GM12878 (cell line): ENCODE measurements at regions not wholly inside any gene's neighbourhood (a gene's known extent, or its start where the extent isn't known, plus 50 kb on each side); places are given as distances from the start of the nearest gene placed in this dataset.

Experiments used
- ATAC-seq: fragments of 200-7000 bp; cut with Tn5 transposase; 3 replicates; pipeline ENCODE4 v1.9.1; 2020; ENCODE audit warnings: mild to moderate bottlenecking, moderate library complexity
- BruUV-seq: library from RNA; stranded (reverse); fragments of 400-500 nt; replicated peaks from 2 replicates; lab custom pipeline; 2021; lab: Mats Ljungman, UMichigan
- CTCF ChIA-PET: fragments of 300-600 bp; sonication (Branson Sonifier 250); formaldehyde crosslinking; extraction: SDS; loops from one replicate; lab custom pipeline; 2021; ENCODE audit warnings: inconsistent platforms; lab: Yijun Ruan, JAX
- POLR2A ChIA-PET: fragments of 350-600 bp; formaldehyde crosslinking; extraction: SDS; loops from one replicate; lab custom pipeline; 2021; ENCODE audit warnings: inconsistent platforms; lab: Charles Lee
- RAD21 ChIA-PET: fragments of 300-600 bp; sonication (Branson Sonifier 250); formaldehyde crosslinking; loops from one replicate; lab custom pipeline; 2023; ENCODE audit warnings: antibody characterized with exemption; ENCODE audit not compliant: unreplicated experiment; lab: Charles Lee
- SMC1A ChIA-PET: fragments of 300-600 bp; sonication (Branson Sonifier 250); formaldehyde crosslinking; loops from one replicate; lab custom pipeline; 2023; ENCODE audit not compliant: unreplicated experiment, uncharacterized antibody; lab: Charles Lee
- DNase-seq: peaks from one replicate; pipeline ENCODE4 v3.0.0-alpha.2; 2011; ENCODE audit warnings: low read depth, low spot score
- FAIRE-seq: peaks from 3 replicates; lab custom pipeline; 2011; peaks lifted over from hg19 to GRCh38; lab: Jason Lieb, UNC
- H2AFZ ChIP-seq: 2 replicates; pipeline ENCODE4 v1.6.0; 2011; ENCODE audit warnings: low read depth, low read length, control low read depth; ENCODE audit not compliant: control insufficient read depth
- H3K27ac ChIP-seq: 2 replicates; pipeline ENCODE4 v1.5.1; 2011; ENCODE audit warnings: control low read depth; ENCODE audit not compliant: control insufficient read depth, insufficient read depth
- H3K27me3 ChIP-seq, 2 experiments: replicated peaks in 1 of 2; 2 replicates each; pipeline versions ENCODE4 v1.6.0 to v1.6.1; 2011; ENCODE audit warnings: low read length in 1 of 2; ENCODE audit not compliant: control insufficient read depth in 2 of 2, insufficient read depth in 2 of 2
- H3K36me3 ChIP-seq, 2 experiments: 2 replicates each; pipeline ENCODE4 v1.5.1; 2011; ENCODE audit warnings: low read length in 1 of 2; ENCODE audit not compliant: control insufficient read depth in 2 of 2, insufficient read depth in 2 of 2
- H3K4me1 ChIP-seq: 2 replicates; pipeline ENCODE4 v1.6.1; 2011; ENCODE audit warnings: mild to moderate bottlenecking, low read length, moderate library complexity, mixed read lengths; ENCODE audit not compliant: control insufficient read depth, insufficient read depth
- H3K4me2 ChIP-seq: 2 replicates; pipeline ENCODE4 v1.6.0; 2011; ENCODE audit warnings: control low read depth; ENCODE audit not compliant: control insufficient read depth, insufficient read depth
- H3K4me3 ChIP-seq: fragments of 200-600 bp; sonication (generic); 2 replicates; pipeline ENCODE4 v1.5.1; 2016
- H3K79me2 ChIP-seq: 2 replicates; pipeline ENCODE4 v1.6.0; 2011; ENCODE audit warnings: low read length; ENCODE audit not compliant: control insufficient read depth, insufficient read depth
- H3K9ac ChIP-seq: 2 replicates; pipeline ENCODE4 v1.8.0; 2011; ENCODE audit warnings: low read length, control low read depth, mixed read lengths; ENCODE audit not compliant: control insufficient read depth, insufficient read depth
- H3K9me3 ChIP-seq: replicated peaks from 3 replicates; pipeline ENCODE4 v1.5.1; 2011; ENCODE audit warnings: mild to moderate bottlenecking, low read length; ENCODE audit not compliant: control insufficient read depth, insufficient read depth
- H4K20me1 ChIP-seq: 2 replicates; pipeline ENCODE4 v1.6.0; 2011; ENCODE audit not compliant: control insufficient read depth, insufficient read depth
- CBX3 ChIP-seq: fragments of 200-600 bp; sonication (generic); IDR thresholded peaks from 2 replicates; pipeline ENCODE4 v1.6.1; 2016; ENCODE audit warnings: low read depth, borderline replicate concordance
- ESRRA ChIP-seq: IDR thresholded peaks from 2 replicates; pipeline ENCODE4 v1.6.1; 2012; ENCODE audit warnings: mild to moderate bottlenecking, low read length, improper control_type of control experiment
- MEF2A ChIP-seq: IDR thresholded peaks from 2 replicates; pipeline ENCODE4 v1.6.1; 2011; ENCODE audit warnings: low read depth, mild to moderate bottlenecking, low read length, moderate library complexity; ENCODE audit not compliant: insufficient read depth
- POLR2A ChIP-seq: IDR thresholded peaks from 2 replicates; pipeline ENCODE4 v1.6.1; 2011; ENCODE audit warnings: low read depth, mild to moderate bottlenecking, low read length
- YBX1 ChIP-seq: fragments of 450-650 bp; IDR thresholded peaks from 2 replicates; pipeline ENCODE4 v1.6.1; 2016; ENCODE audit warnings: antibody characterized with exemption
- WGBS: methylation state at CpG from one replicate; pipeline ENCODE4 v1.1.6; 2016; ENCODE audit warnings: low lambda C conversion rate; ENCODE audit not compliant: insufficient replicate concordance, insufficient coverage; ENCODE audit errors: missing lambda C conversion rate; 5-methylcytosine and 5-hydroxymethylcytosine counted together
- in situ Hi-C: fragments of 300-500 bp; cut with MboI; formaldehyde crosslinking; loops from 9 replicates; pipeline ENCODE4 v1.14.3; 2018; ENCODE audit warnings: mixed read lengths
- intact Hi-C: fragments of 100-400 bp; cut with micrococcal nuclease; formaldehyde crosslinking; loops from one replicate; pipeline ENCODE4 v1.14.2; 2022; ENCODE audit not compliant: unreplicated experiment
- TF ChIP-seq, protein P1 (sequence below): IDR thresholded peaks from 2 replicates; pipeline ENCODE4 v1.6.1; 2012; ENCODE audit warnings: low read length, inconsistent platforms

DNA sequence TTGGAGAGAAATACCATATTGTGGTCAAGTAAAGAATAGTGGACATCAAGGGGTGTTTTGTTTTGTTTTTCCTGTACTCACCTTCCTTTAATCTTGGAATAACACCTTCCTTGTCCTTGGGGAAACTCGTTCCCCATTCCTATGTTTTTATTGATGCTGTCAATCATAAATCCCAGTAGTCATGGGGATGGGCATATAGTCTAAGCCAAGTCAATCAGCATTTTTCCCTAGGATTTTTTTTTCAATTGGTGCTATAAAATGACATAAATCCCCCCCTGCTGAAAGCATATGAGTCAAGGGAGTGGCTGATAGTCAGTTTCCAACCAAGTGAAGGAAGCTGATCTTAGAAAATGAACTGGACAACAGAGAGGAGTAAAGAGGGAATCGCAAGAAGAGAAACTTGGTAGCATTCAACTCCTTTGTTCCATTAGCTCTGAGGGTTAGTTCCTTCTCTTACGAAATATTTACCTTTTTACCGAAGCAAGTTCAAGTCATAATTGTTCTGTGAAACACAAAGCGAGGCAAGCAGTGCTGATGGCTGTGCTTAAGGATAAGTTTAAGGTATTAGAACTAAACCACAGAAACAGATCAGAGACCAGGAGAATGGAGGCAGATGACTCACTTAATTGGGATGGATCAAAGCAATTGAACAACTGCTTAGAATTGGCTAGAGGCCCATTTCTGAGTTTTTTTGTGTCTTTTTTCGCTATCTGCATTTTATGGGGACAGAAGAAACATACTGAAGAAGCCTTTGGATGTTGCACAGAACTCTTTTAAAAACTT, 218.6 kb downstream of the SEMA6A start:
- H4K20me1 ChIP-seq, result no peaks in the 10 kb centered on the region
- no peak overlapping the region for H3K4me2 ChIP-seq
- no peak for FAIRE-seq
- CTCF ChIA-PET, result interaction anchor here (0.6 to 7.6 kb wide), 2 partner anchors 16 to 32 kb away, joined by 3 to 101 read pairs; no protein-coding TSS in a partner anchor
- H3K9me3 ChIP-seq, result peaks cover 3% of the 10 kb centered on the region; the same call in 2 of the 3 replicates
- TF ChIP-seq ESRRA, result no peak
- no peak for TF ChIP-seq MEF2A
- no peak for TF ChIP-seq CBX3
- no peak for TF ChIP-seq YBX1
- TF ChIP-seq, protein P1, sequence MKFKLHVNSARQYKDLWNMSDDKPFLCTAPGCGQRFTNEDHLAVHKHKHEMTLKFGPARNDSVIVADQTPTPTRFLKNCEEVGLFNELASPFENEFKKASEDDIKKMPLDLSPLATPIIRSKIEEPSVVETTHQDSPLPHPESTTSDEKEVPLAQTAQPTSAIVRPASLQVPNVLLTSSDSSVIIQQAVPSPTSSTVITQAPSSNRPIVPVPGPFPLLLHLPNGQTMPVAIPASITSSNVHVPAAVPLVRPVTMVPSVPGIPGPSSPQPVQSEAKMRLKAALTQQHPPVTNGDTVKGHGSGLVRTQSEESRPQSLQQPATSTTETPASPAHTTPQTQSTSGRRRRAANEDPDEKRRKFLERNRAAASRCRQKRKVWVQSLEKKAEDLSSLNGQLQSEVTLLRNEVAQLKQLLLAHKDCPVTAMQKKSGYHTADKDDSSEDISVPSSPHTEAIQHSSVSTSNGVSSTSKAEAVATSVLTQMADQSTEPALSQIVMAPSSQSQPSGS, result no peak
- no peak for TF ChIP-seq POLR2A
- TF ChIP-seq, all 136 proteins: peak for 0
- intact Hi-C loops (loop anchor here (5.0 to 10.0 kb wide), 2 partner anchors 84 to 221 kb away; no protein-coding TSS in a partner anchor), in situ Hi-C loops (no loop called here)
- H3K4me3 ChIP-seq, result no peak overlapping the region
- 88% methylated on average over 6 of the region's 6 CpGs for WGBS
- H3K9ac ChIP-seq, result no peak overlapping the region
- H2AFZ ChIP-seq, result no peak overlapping the region
- DNase-seq (no peak), ATAC-seq (no peak)
- ChIA-PET POLR2A (interaction anchor here (0.9 kb wide), 1 partner anchor 9 kb away, joined by 3 read pairs; no protein-coding TSS in a partner anchor), SMC1A (interaction anchor here (1.0 to 6.1 kb wide), 3 partner anchors 9 to 27 kb away, joined by 3 to 307 read pairs (median 37); no protein-coding TSS in a partner anchor), RAD21 (interaction anchor here (5.9 kb wide), 1 partner anchor 17 kb away, joined by 229 read pairs; no protein-coding TSS in a partner anchor)
- no peaks in the 10 kb centered on the region for H3K79me2 ChIP-seq
- no peak overlapping the region for H3K27ac ChIP-seq
- no TSS peak for BruUV-seq
- H3K27me3 ChIP-seq, result no peaks in the 10 kb centered on the region
- no peaks in the 10 kb centered on the region for H3K36me3 ChIP-seq
- H3K4me1 ChIP-seq, result peaks cover 30% of the 10 kb centered on the region
